NT2/D1 (cell line): ENCODE measurements at regions not wholly inside any gene's neighbourhood (a gene's known extent, or its start where the extent isn't known, plus 50 kb on each side); places are given as distances from the start of the nearest gene placed in this dataset.

Experiments used
- DNase-seq: peaks from one replicate; pipeline ENCODE4 v3.0.0-alpha.2; 2011; ENCODE audit warnings: low read depth, low spot score
- H3K27me3 ChIP-seq: 2 replicates; pipeline ENCODE4 v1.6.0; 2011; ENCODE audit warnings: mild to moderate bottlenecking; ENCODE audit not compliant: insufficient read length, insufficient read depth
- H3K36me3 ChIP-seq: 2 replicates; pipeline ENCODE4 v1.6.1; 2011; ENCODE audit warnings: mild to moderate bottlenecking, low read length, mixed read lengths; ENCODE audit not compliant: insufficient read depth, insufficient read length
- H3K4me1 ChIP-seq: 2 replicates; pipeline ENCODE4 v1.5.1; 2011; ENCODE audit not compliant: insufficient read depth, insufficient read length
- H3K4me3 ChIP-seq: 2 replicates; pipeline ENCODE4 v1.5.1; 2011; ENCODE audit warnings: low read depth; ENCODE audit not compliant: insufficient read length
- H3K9ac ChIP-seq: 2 replicates; pipeline ENCODE4 v1.6.0; 2011; ENCODE audit warnings: low read depth; ENCODE audit not compliant: insufficient read length
- H3K9me3 ChIP-seq: 2 replicates; pipeline ENCODE4 v1.5.1; 2011; ENCODE audit warnings: mild to moderate bottlenecking, low read length; ENCODE audit not compliant: insufficient read depth
- SUZ12 ChIP-seq: IDR thresholded peaks from 2 replicates; pipeline ENCODE4 v1.6.1; 2011; ENCODE audit not compliant: insufficient read length, insufficient read depth; ENCODE audit errors: extremely low read depth
- YY1 ChIP-seq: IDR thresholded peaks from 2 replicates; pipeline ENCODE4 v1.6.1; 2011; ENCODE audit not compliant: insufficient read length, insufficient read depth
- ZNF274 ChIP-seq: IDR thresholded peaks from 2 replicates; pipeline ENCODE4 v1.6.1; 2011; ENCODE audit warnings: mild to moderate bottlenecking, low read depth, low read length

GRCh38 chr20:52859156-52859876, 112.8 kb upstream of the TSHZ2 start:
- Histone ChIP-seq H3K27me3 (no peaks in the 10 kb centered on the region), H3K4me3 (no peak overlapping the region), H3K36me3 (no peaks in the 10 kb centered on the region), H3K4me1 (no peaks in the 10 kb centered on the region), H3K9ac (no peak overlapping the region), H3K9me3 (no peaks in the 10 kb centered on the region)
- no peak for DNase-seq
- TF ChIP-seq YY1, result no peak
- TF ChIP-seq ZNF274, result no peak
- TF ChIP-seq SUZ12, result no peak

GRCh38 chr20:52852714-52853113, 119.4 kb upstream of the TSHZ2 start:
- Histone ChIP-seq H3K9ac (no peak overlapping the region), H3K36me3 (no peaks in the 10 kb centered on the region), H3K9me3 (no peaks in the 10 kb centered on the region), H3K4me3 (no peak overlapping the region), H3K4me1 (no peaks in the 10 kb centered on the region), H3K27me3 (no peaks in the 10 kb centered on the region)
- DNase-seq, result no peak
- no peak for TF ChIP-seq ZNF274
- TF ChIP-seq SUZ12, result no peak
- no peak for TF ChIP-seq YY1

- Histone ChIP-seq H3K4me3 (no peak overlapping the region), H3K36me3 (no peaks in the 10 kb centered on the region), H3K9me3 (no peaks in the 10 kb centered on the region), H3K27me3 (no peaks in the 10 kb centered on the region), H3K4me1 (no peaks in the 10 kb centered on the region), H3K9ac (no peak overlapping the region)
- DNase-seq, result no peak
- TF ChIP-seq ZNF274, result no peak
- TF ChIP-seq YY1, result no peak
- TF ChIP-seq SUZ12, result no peak
Measured at GRCh38 chr20:52847731-52848359, 124.3 kb upstream of the TSHZ2 start.

GRCh38 chr20:52847029-52847660, 125.0 kb upstream of the TSHZ2 start:
- no peak overlapping the region for H3K4me3 ChIP-seq
- no peak overlapping the region for H3K9ac ChIP-seq
- no peaks in the 10 kb centered on the region for H3K27me3 ChIP-seq
- H3K4me1 ChIP-seq, result no peaks in the 10 kb centered on the region
- no peaks in the 10 kb centered on the region for H3K9me3 ChIP-seq
- DNase-seq, result no peak
- H3K36me3 ChIP-seq, result no peaks in the 10 kb centered on the region
- no peak for TF ChIP-seq ZNF274
- no peak for TF ChIP-seq SUZ12
- no peak for TF ChIP-seq YY1

- H3K9me3 ChIP-seq, result no peaks in the 10 kb centered on the region
- H3K9ac ChIP-seq, result no peak overlapping the region
- DNase-seq, result no peak
- TF ChIP-seq ZNF274 (no peak), YY1 (no peak), SUZ12 (no peak)
- no peaks in the 10 kb centered on the region for H3K4me1 ChIP-seq
- H3K36me3 ChIP-seq, result no peaks in the 10 kb centered on the region
- H3K27me3 ChIP-seq, result no peaks in the 10 kb centered on the region
- no peak overlapping the region for H3K4me3 ChIP-seq
Measured at GRCh38 chr20:52845044-52845443, 127.1 kb upstream of the TSHZ2 start.

- Histone ChIP-seq H3K4me3 (no peak overlapping the region), H3K36me3 (no peaks in the 10 kb centered on the region), H3K4me1 (no peaks in the 10 kb centered on the region), H3K9ac (no peak overlapping the region), H3K9me3 (no peaks in the 10 kb centered on the region), H3K27me3 (no peaks in the 10 kb centered on the region)
- TF ChIP-seq YY1 (no peak), SUZ12 (no peak), ZNF274 (no peak)
- DNase-seq, result no peak
Measured at GRCh38 chr20:52843425-52843824, 128.7 kb upstream of the TSHZ2 start.

GRCh38 chr20:52841003-52841402, 131.2 kb upstream of the TSHZ2 start:
- Histone ChIP-seq H3K36me3 (no peaks in the 10 kb centered on the region), H3K27me3 (no peaks in the 10 kb centered on the region), H3K9me3 (no peaks in the 10 kb centered on the region), H3K9ac (no peak overlapping the region), H3K4me3 (no peak overlapping the region), H3K4me1 (no peaks in the 10 kb centered on the region)
- DNase-seq, result no peak
- TF ChIP-seq ZNF274 (no peak), YY1 (no peak), SUZ12 (no peak)
